Suprapubic skin (tissue), 4 donors: ENCODE measurements at regions not wholly inside any gene's neighbourhood (a gene's known extent, or its start where the extent isn't known, plus 50 kb on each side); places are given as distances from the start of the nearest gene placed in this dataset.
"Not testable (repeated sequence)": the region's sequence is repeated elsewhere in the genome, so short reads cannot be mapped to it uniquely, and the experiment has no call there.

Experiments used
- EP300 ChIP-seq: sonication (generic); formaldehyde crosslinking; IDR thresholded peaks from one replicate; pipeline ENCODE4 v1.6.1; 2017; ENCODE audit warnings: antibody characterized with exemption
- POLR2A ChIP-seq, 2 donors: fragments of 450-650 bp; IDR thresholded peaks; one replicate each; pipeline ENCODE4 v1.6.1; 2017; ENCODE audit warnings: antibody characterized with exemption in 2 of 2, mild to moderate bottlenecking in 2 of 2, moderate library complexity in 2 of 2
- POLR2AphosphoS5 ChIP-seq, 3 donors: sonication (generic); formaldehyde crosslinking; IDR thresholded peaks; one replicate each; pipeline ENCODE4 v1.6.1; 2017; ENCODE audit warnings: antibody characterized with exemption in 3 of 3
- TF ChIP-seq, protein P1 (sequence below), 2 donors: fragments of 200-600 bp in 1 of 2; fragments of 450-650 bp in 1 of 2; sonication (generic) in 1 of 2; IDR thresholded peaks; one replicate each; pipeline ENCODE4 v1.5.1; 2016 to 2019; ENCODE audit warnings: antibody characterized with exemption in 2 of 2, mild to moderate bottlenecking in 1 of 2, moderate library complexity in 1 of 2

- TF ChIP-seq, protein P1, sequence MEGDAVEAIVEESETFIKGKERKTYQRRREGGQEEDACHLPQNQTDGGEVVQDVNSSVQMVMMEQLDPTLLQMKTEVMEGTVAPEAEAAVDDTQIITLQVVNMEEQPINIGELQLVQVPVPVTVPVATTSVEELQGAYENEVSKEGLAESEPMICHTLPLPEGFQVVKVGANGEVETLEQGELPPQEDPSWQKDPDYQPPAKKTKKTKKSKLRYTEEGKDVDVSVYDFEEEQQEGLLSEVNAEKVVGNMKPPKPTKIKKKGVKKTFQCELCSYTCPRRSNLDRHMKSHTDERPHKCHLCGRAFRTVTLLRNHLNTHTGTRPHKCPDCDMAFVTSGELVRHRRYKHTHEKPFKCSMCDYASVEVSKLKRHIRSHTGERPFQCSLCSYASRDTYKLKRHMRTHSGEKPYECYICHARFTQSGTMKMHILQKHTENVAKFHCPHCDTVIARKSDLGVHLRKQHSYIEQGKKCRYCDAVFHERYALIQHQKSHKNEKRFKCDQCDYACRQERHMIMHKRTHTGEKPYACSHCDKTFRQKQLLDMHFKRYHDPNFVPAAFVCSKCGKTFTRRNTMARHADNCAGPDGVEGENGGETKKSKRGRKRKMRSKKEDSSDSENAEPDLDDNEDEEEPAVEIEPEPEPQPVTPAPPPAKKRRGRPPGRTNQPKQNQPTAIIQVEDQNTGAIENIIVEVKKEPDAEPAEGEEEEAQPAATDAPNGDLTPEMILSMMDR (IDR thresholded peaks at IDR 0.05): not testable (repeated sequence)
- not testable (repeated sequence) for TF ChIP-seq POLR2A (IDR thresholded peaks at IDR 0.05); POLR2AphosphoS5 (IDR thresholded peaks at IDR 0.05); EP300
These were observed 2806.6 kb downstream of the RPIA start for GRCh38 chr2:91498065-91498449.
